Mucosa of rectum (tissue), 2 donors: ENCODE measurements at regions not wholly inside any gene's neighbourhood (a gene's known extent, or its start where the extent isn't known, plus 50 kb on each side); places are given as distances from the start of the nearest gene placed in this dataset.
"Not testable (repeated sequence)": the region's sequence is repeated elsewhere in the genome, so short reads cannot be mapped to it uniquely, and the experiment has no call there.

Source experiments
- H3K27ac ChIP-seq, 2 donors: one replicate each; pipeline ENCODE4 v1.7.0; 2013; ENCODE audit warnings: inconsistent platforms in 2 of 2, low read depth in 2 of 2, low read length in 2 of 2
- H3K27me3 ChIP-seq, 2 donors: one replicate each; pipeline ENCODE4 v1.7.0; 2013; ENCODE audit warnings: low read length in 2 of 2; ENCODE audit not compliant: control insufficient read depth in 2 of 2, insufficient read depth in 2 of 2
- H3K36me3 ChIP-seq, 2 donors: one replicate each; pipeline ENCODE4 v1.7.0; 2013; ENCODE audit warnings: low read length in 2 of 2; ENCODE audit not compliant: control insufficient read depth in 2 of 2, insufficient read depth in 2 of 2
- H3K4me1 ChIP-seq, 2 donors: one replicate each; pipeline ENCODE4 v1.7.0; 2013; ENCODE audit warnings: low read length in 2 of 2, mild to moderate bottlenecking in 1 of 2; ENCODE audit not compliant: control insufficient read depth in 2 of 2, insufficient read depth in 2 of 2
- H3K4me3 ChIP-seq, 2 donors: one replicate each; pipeline ENCODE4 v1.7.0; 2013; ENCODE audit warnings: low read length in 2 of 2
- H3K9ac ChIP-seq, 2 donors: one replicate each; pipeline ENCODE4 v1.7.0; 2013; ENCODE audit warnings: low read length in 2 of 2, low read depth in 1 of 2, mild to moderate bottlenecking in 1 of 2
- H3K9me3 ChIP-seq, 2 donors: one replicate each; pipeline ENCODE4 v1.7.0; 2013; ENCODE audit warnings: low read length in 2 of 2; ENCODE audit not compliant: control insufficient read depth in 2 of 2
- donor health status: healthy.
- donor health status: Normal muscosa, but diverticular disease.

GRCh38 chr9:93801120-93801519 is 154.0 kb downstream of the BARX1 start:
- no peaks in the 10 kb centered on the region for H3K9me3 ChIP-seq
- H3K27me3 ChIP-seq = no peaks in the 10 kb centered on the region
- no peaks in the 10 kb centered on the region for H3K36me3 ChIP-seq
- no peaks in the 10 kb centered on the region for H3K4me1 ChIP-seq
- H3K4me3 ChIP-seq = no peak overlapping the region
- H3K9ac ChIP-seq = no peak overlapping the region
- no peak overlapping the region for H3K27ac ChIP-seq

- no peaks in the 10 kb centered on the region for H3K9me3 ChIP-seq
- H3K4me1 ChIP-seq = no peaks in the 10 kb centered on the region
- no peak overlapping the region for H3K9ac ChIP-seq
- H3K4me3 ChIP-seq = no peak overlapping the region
- H3K36me3 ChIP-seq = no peaks in the 10 kb centered on the region
- no peak overlapping the region for H3K27ac ChIP-seq
- H3K27me3 ChIP-seq = no peaks in the 10 kb centered on the region
Measured at GRCh38 chr9:93792358-93792757, 162.8 kb downstream of the BARX1 start.

GRCh38 chr9:93786204-93786603 is 169.0 kb downstream of the BARX1 start:
- Histone ChIP-seq H3K9ac (no peak overlapping the region), H3K36me3 (no peaks in the 10 kb centered on the region), H3K27ac (no peak overlapping the region), H3K4me3 (no peak overlapping the region), H3K4me1 (no peaks in the 10 kb centered on the region), H3K27me3 (no peaks in the 10 kb centered on the region), H3K9me3 (no peaks in the 10 kb centered on the region)

- no peaks in the 10 kb centered on the region for H3K36me3 ChIP-seq
- H3K27me3 ChIP-seq = no peaks in the 10 kb centered on the region
- no peak overlapping the region for H3K27ac ChIP-seq
- H3K4me3 ChIP-seq = no peak overlapping the region
- H3K4me1 ChIP-seq = no peaks in the 10 kb centered on the region
- no peak overlapping the region for H3K9ac ChIP-seq
- no peaks in the 10 kb centered on the region for H3K9me3 ChIP-seq
Measured at GRCh38 chr9:93776873-93777272, 178.3 kb downstream of the BARX1 start.

GRCh38 chr9:93776256-93776655 is 178.9 kb downstream of the BARX1 start:
- Histone ChIP-seq H3K27ac (no peak overlapping the region), H3K4me3 (no peak overlapping the region), H3K9me3 (no peaks in the 10 kb centered on the region), H3K9ac (no peak overlapping the region), H3K4me1 (no peaks in the 10 kb centered on the region), H3K27me3 (no peaks in the 10 kb centered on the region), H3K36me3 (no peaks in the 10 kb centered on the region)

- H3K4me1 ChIP-seq = no peaks in the 10 kb centered on the region
- no peaks in the 10 kb centered on the region for H3K27me3 ChIP-seq
- no peaks in the 10 kb centered on the region for H3K36me3 ChIP-seq
- H3K9ac ChIP-seq = no peak overlapping the region
- no peak overlapping the region for H3K27ac ChIP-seq
- H3K4me3 ChIP-seq = no peak overlapping the region
- no peaks in the 10 kb centered on the region for H3K9me3 ChIP-seq
Measured at GRCh38 chr9:93774331-93775102, 180.6 kb downstream of the BARX1 start.

- H3K36me3 ChIP-seq = no peaks in the 10 kb centered on the region
- no peak overlapping the region for H3K27ac ChIP-seq
- H3K4me1 ChIP-seq = no peaks in the 10 kb centered on the region
- no peak overlapping the region for H3K4me3 ChIP-seq
- H3K9ac ChIP-seq = no peak overlapping the region
- no peaks in the 10 kb centered on the region for H3K27me3 ChIP-seq
- no peaks in the 10 kb centered on the region for H3K9me3 ChIP-seq
Measured at GRCh38 chr9:93771276-93771675, 183.9 kb downstream of the BARX1 start.

- no peaks in the 10 kb centered on the region for H3K36me3 ChIP-seq
- no peak overlapping the region for H3K27ac ChIP-seq
- no peaks in the 10 kb centered on the region for H3K27me3 ChIP-seq
- H3K4me3 ChIP-seq = no peak overlapping the region
- no peak overlapping the region for H3K9ac ChIP-seq
- peaks cover 3 to 4% of the 10 kb centered on the region in 2 donors for H3K9me3 ChIP-seq
- no peaks in the 10 kb centered on the region for H3K4me1 ChIP-seq
Measured at GRCh38 chr9:93761822-93762221, 185.4 kb downstream of the PHF2 start.

- Histone ChIP-seq H3K27ac (no peak overlapping the region), H3K4me3 (no peak overlapping the region), H3K9me3 (peaks cover 5 to 6% of the 10 kb centered on the region in 2 donors), H3K4me1 (no peaks in the 10 kb centered on the region), H3K27me3 (no peaks in the 10 kb centered on the region), H3K36me3 (no peaks in the 10 kb centered on the region), H3K9ac (no peak overlapping the region)
Measured at GRCh38 chr9:93750045-93750444, 173.7 kb downstream of the PHF2 start.

- not testable (repeated sequence) for H3K27ac ChIP-seq, H3K36me3 ChIP-seq, H3K9ac ChIP-seq, H3K27me3 ChIP-seq, H3K4me3 ChIP-seq, H3K9me3 ChIP-seq, H3K4me1 ChIP-seq
Measured at GRCh38 chr9:93748827-93749226, 172.4 kb downstream of the PHF2 start.
